Activated naive CD4-positive, alpha-beta T cell treated with anti-CD3 and anti-CD28 coated beads, Interleukin-2, amount 50 U/mL, for 72 hours (primary cell): ENCODE measurements at regions not wholly inside any gene's neighbourhood (a gene's known extent, or its start where the extent isn't known, plus 50 kb on each side); places are given as distances from the start of the nearest gene placed in this dataset.

Source experiments
- ATAC-seq, 2 donors: fragments of 150-1000 bp; cut with Tn5 transposase; 2 replicates each; pipeline ENCODE4 v1.10.0; 2021; ENCODE audit warnings: mild to moderate bottlenecking in 2 of 2, moderate library complexity in 2 of 2
- DNase-seq, 2 donors: peaks; one replicate each; pipeline ENCODE4 v3.0.0; 2021 to 2022; ENCODE audit warnings: low spot score in 2 of 2
- H3K27ac Mint-ChIP-seq, 2 donors: one replicate each; pipeline ENCODE4 v1.8.0; 2022; ENCODE audit warnings: mild to moderate bottlenecking in 2 of 2, mixed read lengths in 2 of 2
- H3K36me3 Mint-ChIP-seq, 2 donors: one replicate each; pipeline ENCODE4 v1.8.0; 2022; ENCODE audit warnings: mixed read lengths in 2 of 2
- H3K9me3 Mint-ChIP-seq, 2 donors: one replicate each; pipeline ENCODE4 v1.8.0; 2022; ENCODE audit warnings: mixed read lengths in 2 of 2

DNA sequence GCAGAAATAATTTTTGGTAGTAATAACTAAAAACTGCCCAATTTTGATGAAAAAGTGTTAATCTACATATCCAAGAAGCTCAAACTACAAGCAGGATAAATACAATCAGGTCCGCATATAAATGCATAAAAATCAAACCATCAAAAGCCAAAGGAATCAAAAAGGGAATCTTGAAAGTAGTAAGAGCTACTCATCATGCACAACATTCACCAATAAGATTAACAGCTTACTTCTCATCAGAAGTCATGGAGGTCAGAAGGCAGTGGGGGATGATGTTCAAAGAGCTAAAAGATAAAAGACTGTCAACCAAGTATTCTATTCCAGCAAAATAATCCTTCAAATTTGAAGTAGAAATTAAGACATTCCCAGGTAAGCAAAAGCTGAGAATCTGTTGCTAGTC lies 76.4 kb downstream of the CRPPA start:
- DNase-seq (no peak), ATAC-seq (no peak)
- peaks cover 0 to 26% of the 10 kb centered on the region in 2 donors for H3K36me3 Mint-ChIP-seq
- H3K27ac Mint-ChIP-seq: no peak overlapping the region
- peaks cover 16 to 22% of the 10 kb centered on the region in 2 donors for H3K9me3 Mint-ChIP-seq

DNA sequence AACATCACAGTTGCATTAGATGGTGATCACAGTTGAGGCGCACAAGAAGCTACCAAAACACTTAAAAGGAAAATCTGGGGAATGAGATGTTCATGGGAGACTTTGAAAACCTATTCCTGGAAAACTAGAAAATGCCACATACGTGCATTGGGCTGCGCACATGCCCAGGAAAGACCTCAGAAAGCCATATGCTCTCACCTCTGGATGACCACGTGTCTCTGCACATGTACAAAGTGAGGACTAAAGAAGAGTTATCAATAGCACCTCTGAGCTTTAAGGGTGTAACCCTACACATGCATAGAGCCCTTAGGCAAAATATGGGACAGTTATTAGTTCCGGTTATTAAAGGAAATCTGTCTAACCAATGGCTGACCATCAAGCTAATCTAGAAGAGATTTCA lies 77.7 kb downstream of the CRPPA start:
- H3K9me3 Mint-ChIP-seq: peaks cover 8 to 13% of the 10 kb centered on the region in 2 donors
- no peak overlapping the region for H3K27ac Mint-ChIP-seq
- DNase-seq (no peak), ATAC-seq (no peak)
- peaks cover 0 to 14% of the 10 kb centered on the region in 2 donors for H3K36me3 Mint-ChIP-seq

DNA sequence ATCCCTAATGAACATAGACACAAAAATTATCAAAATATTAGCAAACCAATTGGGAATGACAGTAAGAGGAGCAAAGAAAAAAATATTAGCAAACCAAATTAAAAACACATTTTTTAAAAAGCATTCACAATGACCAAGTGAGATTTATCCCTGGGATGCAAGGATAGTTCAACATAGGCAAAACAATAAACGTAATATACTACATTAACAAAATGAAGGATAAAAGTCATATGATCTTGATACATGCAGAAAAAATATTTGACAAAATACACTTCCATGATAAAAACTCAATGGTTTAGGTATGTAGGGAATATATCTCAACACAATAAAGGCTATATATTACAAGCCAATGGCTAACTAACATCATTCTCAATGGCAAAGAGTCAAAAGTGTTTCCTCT lies 83.3 kb downstream of the CRPPA start:
- no peak for ATAC-seq
- no peak overlapping the region for H3K27ac Mint-ChIP-seq
- DNase-seq: no peak
- peaks cover 14 to 16% of the 10 kb centered on the region in 2 donors for H3K9me3 Mint-ChIP-seq
- peaks cover 0 to 21% of the 10 kb centered on the region in 2 donors for H3K36me3 Mint-ChIP-seq

DNA sequence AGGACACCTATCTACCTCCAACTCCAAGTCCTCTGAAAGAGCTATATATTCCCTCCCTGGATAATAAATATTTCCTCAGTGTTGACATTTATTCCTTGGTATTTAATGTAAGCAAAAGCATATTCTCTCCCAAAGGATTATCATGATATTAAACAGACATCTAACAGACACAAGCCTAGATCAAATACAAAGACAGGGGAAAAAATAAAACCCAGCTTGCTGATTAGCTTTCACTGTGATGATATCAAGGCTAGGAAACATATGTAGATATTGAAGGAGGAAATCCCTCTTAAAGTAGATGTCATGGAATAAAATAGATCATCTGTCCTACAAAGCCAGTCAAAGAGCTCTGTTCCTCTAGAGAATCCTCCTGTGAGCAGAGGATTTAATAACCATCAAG lies 95.2 kb downstream of the CRPPA start:
- ATAC-seq (no peak), DNase-seq (no peak)
- H3K36me3 Mint-ChIP-seq: no peaks in the 10 kb centered on the region
- H3K27ac Mint-ChIP-seq: no peak overlapping the region
- H3K9me3 Mint-ChIP-seq: no peaks in the 10 kb centered on the region

DNA sequence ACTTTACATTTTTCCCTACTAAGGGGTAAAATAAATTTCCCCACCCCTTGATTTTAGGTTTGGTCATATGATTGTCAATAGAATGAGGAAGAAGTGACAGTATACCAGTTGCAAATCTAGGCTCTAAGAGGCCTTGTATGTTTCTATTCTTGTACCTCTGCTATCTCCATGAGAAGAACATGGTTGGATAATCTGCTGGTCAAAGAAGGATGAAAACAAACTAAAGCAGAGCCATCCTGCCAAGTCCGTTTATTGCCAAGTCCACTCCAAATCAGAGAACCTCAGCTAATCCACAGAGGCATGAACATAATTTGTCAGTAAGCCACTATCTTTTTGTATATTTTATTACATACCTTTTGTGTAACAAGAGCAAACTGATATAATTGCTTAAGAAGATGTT lies 98.0 kb downstream of the CRPPA start:
- ATAC-seq: no peak

DNA sequence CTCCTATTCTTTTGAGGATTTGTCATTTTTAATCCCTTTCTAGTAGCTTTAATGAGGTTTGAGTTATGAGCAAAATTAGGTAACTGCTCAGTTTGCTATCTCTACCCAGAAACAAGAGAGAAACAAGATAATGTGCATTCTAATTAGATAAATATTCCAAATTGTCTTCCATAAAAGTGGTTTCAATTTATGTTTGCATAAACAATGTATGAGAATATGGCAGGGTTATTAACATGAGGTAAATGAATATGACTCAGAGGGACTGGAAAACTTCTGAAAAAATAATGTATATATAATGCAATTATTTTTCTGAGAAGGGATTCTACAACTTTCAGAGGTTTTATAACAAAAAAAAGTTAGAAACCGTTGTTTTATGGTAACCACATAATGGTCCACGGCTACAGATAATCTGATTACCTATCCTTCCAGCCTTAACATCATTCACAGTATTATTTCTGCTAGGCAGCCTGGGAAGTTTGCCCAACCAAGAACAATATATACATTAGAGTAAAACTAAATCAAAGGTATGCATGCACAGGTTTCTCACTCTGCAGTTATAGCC lies 101.2 kb downstream of the CRPPA start:
- Mint-ChIP-seq H3K36me3 (no peaks in the 10 kb centered on the region), H3K9me3 (no peaks in the 10 kb centered on the region), H3K27ac (no peak overlapping the region)
- no peak for DNase-seq
- ATAC-seq: no peak

More for the DNA sequence above, 98.0 kb downstream of the CRPPA start:
- Mint-ChIP-seq H3K36me3 (no peaks in the 10 kb centered on the region), H3K9me3 (no peaks in the 10 kb centered on the region), H3K27ac (no peak overlapping the region)
- no peak for DNase-seq

DNA sequence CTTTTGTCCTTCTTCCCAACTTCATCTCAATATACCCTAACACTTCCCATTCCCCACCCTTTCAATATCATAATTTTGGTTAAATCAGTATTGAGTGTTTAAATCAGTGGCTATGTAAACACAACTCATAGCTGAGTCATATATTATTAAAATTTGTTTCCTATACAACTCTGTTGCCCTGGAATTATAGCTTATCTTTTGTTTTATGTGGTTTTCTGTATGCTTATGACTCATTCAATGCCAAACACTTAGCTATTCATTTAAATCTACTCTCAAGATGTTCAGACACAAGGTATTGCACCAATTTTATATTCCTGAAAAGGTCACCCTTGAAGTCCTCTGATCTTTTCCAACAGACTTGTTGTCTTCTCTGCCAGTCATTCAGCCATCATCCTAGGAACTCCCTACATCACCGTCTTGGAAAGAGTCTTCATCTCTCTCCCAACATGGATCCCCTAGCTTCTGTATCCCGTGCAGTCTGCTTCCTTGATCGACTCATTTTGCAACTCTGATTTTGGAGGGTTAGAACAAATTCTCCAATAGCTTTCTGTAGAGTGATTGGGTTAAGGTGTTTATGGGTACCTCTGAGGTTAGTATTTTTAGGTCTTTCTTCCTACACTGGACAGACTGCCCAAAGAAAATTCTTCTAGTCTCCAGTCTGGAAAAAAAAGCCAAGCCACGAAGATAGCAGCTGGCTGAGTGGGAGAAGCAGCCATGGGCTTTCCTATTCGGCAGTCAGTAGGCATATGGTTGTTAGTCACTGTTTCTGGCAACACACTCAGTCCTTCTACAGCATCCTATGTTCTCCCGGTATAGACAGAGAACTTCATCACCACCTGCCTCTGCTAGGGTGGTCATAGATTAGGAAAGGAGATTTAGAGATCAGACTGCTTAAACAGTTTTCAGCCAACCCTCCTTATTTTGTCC lies 102.1 kb downstream of the CRPPA start:
- no peaks in the 10 kb centered on the region for H3K9me3 Mint-ChIP-seq
- H3K36me3 Mint-ChIP-seq: no peaks in the 10 kb centered on the region
- no peak for DNase-seq
- peak in 1 of 2 donors; percentile 46 for ATAC-seq
- H3K27ac Mint-ChIP-seq: no peak overlapping the region

DNA sequence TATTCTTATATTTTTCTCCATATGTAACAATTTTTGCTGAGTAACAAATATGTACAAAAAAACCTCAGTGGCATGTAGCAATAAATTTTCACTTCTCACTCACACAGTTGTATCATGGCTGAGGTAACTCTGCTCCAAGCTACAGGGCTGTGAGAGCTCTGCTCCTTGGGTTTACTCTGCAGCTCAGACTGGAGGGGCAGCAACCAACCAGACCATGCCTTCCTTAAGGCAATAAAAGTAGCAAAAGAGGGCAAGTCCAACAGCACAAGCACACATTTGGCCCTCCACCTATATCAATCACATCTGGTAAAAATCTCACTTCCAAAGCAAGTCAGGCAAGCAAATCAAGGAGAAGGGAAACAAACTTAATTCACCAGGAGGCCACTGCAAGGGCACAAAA lies 102.9 kb downstream of the CRPPA start:
- no peak overlapping the region for H3K27ac Mint-ChIP-seq
- no peak for ATAC-seq

DNA sequence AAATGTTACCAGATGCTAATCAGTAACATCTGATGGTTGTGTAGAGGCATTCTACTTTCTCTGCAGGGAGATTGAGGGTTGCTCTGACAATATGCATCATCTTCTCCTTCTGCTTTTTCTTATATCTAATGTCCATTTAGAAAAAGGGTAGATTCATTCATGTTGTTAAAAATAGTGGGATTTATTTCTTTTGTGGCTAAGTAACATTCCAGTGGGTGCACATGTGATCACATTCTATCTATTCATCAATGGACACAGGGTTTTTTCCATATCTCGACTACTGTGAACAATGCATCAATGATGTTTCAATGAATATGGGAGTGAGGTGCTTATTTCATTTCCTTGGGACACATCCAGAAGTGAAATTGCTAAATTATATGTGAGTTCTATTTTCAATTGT lies 103.9 kb downstream of the CRPPA start:
- DNase-seq (no peak), ATAC-seq (no peak)
- no peaks in the 10 kb centered on the region for H3K36me3 Mint-ChIP-seq
- no peak overlapping the region for H3K27ac Mint-ChIP-seq
- H3K9me3 Mint-ChIP-seq: no peaks in the 10 kb centered on the region

More for the DNA sequence above, 102.9 kb downstream of the CRPPA start:
- Mint-ChIP-seq H3K9me3 (no peaks in the 10 kb centered on the region), H3K36me3 (no peaks in the 10 kb centered on the region)
- no peak for DNase-seq

DNA sequence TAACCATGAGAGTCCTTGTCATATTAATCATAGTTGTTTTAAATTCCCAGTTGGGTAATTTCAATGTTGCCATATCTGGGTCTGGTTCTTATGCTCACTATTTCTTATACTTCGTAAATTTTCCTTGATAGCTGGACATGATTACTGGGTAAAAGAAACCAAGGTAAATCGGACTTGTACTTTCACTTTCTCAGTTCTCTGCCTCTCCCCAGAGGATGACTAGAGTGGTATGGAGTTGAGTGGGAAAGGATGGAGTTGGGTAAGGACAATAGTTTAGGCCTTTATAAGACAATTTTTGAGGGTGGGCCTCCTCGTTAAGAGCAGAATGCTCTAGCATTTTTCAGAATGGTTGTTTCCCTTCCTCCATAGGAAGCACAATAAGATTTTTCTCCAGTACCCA lies 106.1 kb downstream of the CRPPA start:
- Mint-ChIP-seq H3K36me3 (no peaks in the 10 kb centered on the region), H3K9me3 (no peaks in the 10 kb centered on the region), H3K27ac (no peak overlapping the region)
- no peak for DNase-seq
- ATAC-seq: no peak

DNA sequence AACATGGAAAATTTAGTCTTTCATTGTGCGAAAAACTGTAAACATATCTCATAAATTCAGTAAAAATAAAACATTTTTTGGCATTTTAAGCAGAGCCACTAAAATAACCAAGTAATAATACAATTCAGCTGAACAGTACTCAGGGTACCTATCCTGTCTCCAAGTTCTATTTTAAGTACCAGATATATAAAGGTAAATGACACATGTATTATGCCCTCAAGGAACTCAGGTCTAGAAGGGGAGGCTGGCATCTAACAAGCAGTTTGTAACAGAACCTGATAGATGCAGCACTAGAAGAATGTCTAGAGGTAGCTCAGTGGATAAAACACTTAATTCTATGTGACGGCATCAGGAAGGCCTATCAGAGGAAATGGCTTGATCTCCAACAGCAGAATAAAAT lies 112.2 kb downstream of the CRPPA start:
- no peak for ATAC-seq
- H3K36me3 Mint-ChIP-seq: no peaks in the 10 kb centered on the region
- no peak for DNase-seq
- no peak overlapping the region for H3K27ac Mint-ChIP-seq
- H3K9me3 Mint-ChIP-seq: no peaks in the 10 kb centered on the region

DNA sequence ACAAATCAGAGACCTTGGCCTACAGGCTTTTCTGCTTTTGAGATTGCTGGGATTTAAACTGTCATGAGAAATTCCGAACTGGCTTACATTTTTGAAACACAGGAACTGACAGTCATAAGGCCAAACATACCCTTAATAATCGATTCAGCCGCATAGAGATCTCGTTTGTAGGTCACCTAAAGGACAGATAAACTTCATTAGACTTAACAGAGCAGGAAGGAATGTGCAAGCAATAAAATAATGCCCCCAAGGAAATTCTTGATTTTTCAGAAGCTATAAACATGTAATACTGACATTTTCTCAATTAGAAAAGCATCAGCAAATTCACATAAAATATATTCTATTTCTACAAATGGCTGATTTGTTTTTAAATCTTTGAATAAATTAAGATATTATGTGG lies 120.0 kb downstream of the CRPPA start:
- no peaks in the 10 kb centered on the region for H3K36me3 Mint-ChIP-seq
- ATAC-seq: no peak

DNA sequence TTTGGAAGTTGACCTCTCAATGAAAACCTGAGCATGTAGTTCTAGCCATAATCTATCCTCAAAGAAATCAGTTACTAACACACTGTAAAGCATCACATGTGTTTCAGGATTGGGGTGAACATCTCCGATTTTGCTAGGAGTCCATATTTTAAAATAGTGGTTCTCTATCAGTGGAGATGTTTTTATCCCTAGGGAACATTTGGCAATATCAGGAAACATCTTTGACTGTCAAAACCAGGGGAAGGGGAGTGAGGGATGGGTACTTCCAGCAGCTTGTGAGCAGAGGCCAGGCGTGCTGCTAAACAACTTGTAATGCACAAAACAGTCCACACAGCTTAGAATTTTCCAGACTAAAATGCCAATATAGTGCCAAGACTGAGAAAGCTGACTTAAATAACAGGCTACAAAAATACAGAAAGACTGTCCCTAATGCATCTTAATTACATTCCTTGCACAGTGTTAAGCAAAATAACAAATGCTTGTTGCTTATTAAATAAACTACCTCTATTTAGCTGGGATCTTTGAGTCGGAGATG lies 120.9 kb downstream of the CRPPA start:
- ATAC-seq (no peak), DNase-seq (no peak)
- Mint-ChIP-seq H3K36me3 (no peaks in the 10 kb centered on the region), H3K9me3 (no peaks in the 10 kb centered on the region), H3K27ac (no peak overlapping the region)

More for the DNA sequence above, 120.0 kb downstream of the CRPPA start:
- Mint-ChIP-seq H3K27ac (no peak overlapping the region), H3K9me3 (no peaks in the 10 kb centered on the region)
- DNase-seq: no peak

DNA sequence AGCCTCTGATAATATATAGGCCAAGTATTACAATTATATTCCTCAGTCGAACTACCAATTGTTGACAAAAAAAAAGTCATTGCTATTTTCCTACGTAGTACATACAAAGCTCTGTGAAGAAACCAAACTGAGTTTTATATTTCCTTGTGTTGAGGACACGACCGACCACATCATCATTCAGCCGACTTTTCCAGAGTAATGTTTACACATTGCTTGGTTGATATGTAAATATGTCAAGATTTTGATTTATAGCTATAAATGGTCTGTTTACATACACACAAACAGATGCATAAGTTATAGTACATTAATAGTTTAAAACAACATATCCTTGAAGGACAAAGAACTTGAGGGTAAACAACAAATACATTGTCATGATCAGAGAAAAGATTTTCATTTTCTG lies 121.5 kb downstream of the CRPPA start:
- H3K27ac Mint-ChIP-seq: no peak overlapping the region
- DNase-seq: no peak
- no peaks in the 10 kb centered on the region for H3K36me3 Mint-ChIP-seq
- H3K9me3 Mint-ChIP-seq: no peaks in the 10 kb centered on the region
- ATAC-seq: no peak

DNA sequence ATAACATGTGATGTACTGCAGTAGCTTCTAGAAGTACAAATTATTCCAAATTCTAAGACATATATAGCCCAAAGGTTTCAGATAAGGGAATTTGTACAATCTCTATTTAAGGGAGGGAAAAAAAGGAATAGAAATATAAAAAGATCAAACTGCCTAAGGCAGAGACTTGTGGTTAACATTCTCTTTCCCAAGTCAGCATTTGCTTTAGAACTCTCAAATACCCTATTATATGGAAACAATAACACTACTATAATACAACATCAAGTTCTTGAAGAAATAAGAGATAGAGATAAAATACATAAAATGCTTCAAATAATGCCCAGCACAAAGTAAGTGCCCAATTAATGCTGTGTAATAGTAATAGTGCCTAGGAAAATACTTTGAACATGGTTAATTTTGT lies 123.1 kb downstream of the CRPPA start:
- DNase-seq (no peak), ATAC-seq (no peak)
- Mint-ChIP-seq H3K9me3 (no peaks in the 10 kb centered on the region), H3K27ac (no peak overlapping the region), H3K36me3 (no peaks in the 10 kb centered on the region)

DNA sequence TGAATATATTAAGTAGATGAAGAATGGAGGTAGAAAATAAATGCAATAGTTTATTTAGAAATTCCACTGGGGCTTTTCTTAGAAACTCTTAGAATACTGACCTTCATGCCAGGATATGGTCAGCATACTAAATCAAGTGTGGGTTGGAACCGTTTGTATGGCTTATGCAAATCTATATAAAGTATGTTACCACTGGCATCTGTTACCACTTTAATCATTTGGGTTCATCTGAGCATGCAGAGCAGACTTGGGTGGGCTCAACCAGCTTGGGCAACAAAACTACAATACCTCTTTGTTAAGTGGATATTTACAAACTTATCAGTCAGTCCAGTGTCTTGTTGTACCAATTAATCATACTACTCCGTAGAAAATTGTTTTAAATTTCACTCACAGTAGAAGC lies 125.8 kb downstream of the CRPPA start:
- ATAC-seq: no peak
- no peak overlapping the region for H3K27ac Mint-ChIP-seq

DNA sequence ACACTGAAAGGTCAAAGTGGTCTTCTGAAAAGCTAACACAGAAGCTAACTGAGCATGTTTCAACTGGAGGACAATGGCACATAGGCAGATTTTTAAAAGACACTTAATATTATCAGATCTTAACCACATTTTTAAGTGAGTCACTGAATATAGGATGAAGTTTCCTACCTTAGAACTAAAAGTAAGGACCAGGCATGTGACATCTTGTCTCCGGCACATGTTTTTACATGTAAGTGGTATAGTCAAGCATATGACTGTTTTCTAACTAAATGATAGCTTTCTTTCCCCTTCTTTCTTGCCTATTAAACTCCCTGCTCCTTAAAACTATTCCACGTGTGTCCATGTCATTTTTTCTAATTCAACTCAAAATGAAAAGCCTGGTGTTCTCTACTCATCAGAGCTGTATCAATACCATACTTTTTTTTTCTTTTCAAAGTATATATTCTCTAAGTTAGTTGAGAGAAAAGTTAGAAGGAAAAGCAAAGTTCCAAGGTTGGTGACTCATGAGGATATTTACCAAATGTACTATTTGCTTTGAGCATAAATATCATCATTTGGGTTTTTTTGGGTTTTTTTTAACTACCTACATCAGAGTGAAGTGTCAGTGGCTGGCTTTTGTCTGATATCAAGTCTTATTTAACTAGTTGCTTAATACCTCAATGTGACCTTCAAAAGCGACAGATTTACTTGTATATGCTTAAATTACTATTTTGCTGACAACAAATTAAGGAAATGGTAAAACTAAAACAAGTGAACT lies 127.5 kb downstream of the CRPPA start:
- Mint-ChIP-seq H3K27ac (no peak overlapping the region), H3K36me3 (no peaks in the 10 kb centered on the region), H3K9me3 (peaks cover 0 to 4% of the 10 kb centered on the region in 2 donors)
- ATAC-seq (no peak), DNase-seq (no peak)

More for the DNA sequence above, 125.8 kb downstream of the CRPPA start:
- DNase-seq: no peak
- no peaks in the 10 kb centered on the region for H3K9me3 Mint-ChIP-seq
- H3K36me3 Mint-ChIP-seq: no peaks in the 10 kb centered on the region
